ENCODE measurements at regions not wholly inside any gene's neighbourhood (a gene's known extent, or its start where the extent isn't known, plus 50 kb on each side); places are given as distances from the start of the nearest gene placed in this dataset.

- CTCF ChIA-PET (ENCODE audit: low intra/inter-chr PET ratio, low total read pairs), result no interaction called here
- in situ Hi-C loops (cut with HindIII; ENCODE audit: extremely low pct_ligation_motif_present, low pct_unique_long_range_greater_than_20kb), result no loop called here
- H3K4me3 ChIP-seq (replicated peaks in 1 of 3; ENCODE audit: insufficient read depth in 1 of 3, low read depth in 2 of 3, low read length in 3 of 3), result no peak overlapping the region
- TF ChIP-seq MEF2D (CRISPR knock-in tag; IDR thresholded peaks at IDR 0.05) (no peak), ZSCAN29 (CRISPR knock-in tag; conservative IDR thresholded peaks at IDR 0.05) (no peak), TEF (CRISPR knock-in tag; IDR thresholded peaks at IDR 0.05) (no peak), ZNF230 (CRISPR knock-in tag; IDR thresholded peaks at IDR 0.05) (no peak), ZIK1 (CRISPR knock-in tag; IDR thresholded peaks at IDR 0.05; ENCODE audit: borderline replicate concordance, low read depth) (no peak), ZSCAN25 (CRISPR knock-in tag; IDR thresholded peaks at IDR 0.05) (no peak), ZNF121 (CRISPR knock-in tag; IDR thresholded peaks at IDR 0.05) (no peak), ZNF280B (CRISPR knock-in tag; IDR thresholded peaks at IDR 0.05; ENCODE audit: borderline replicate concordance) (no peak), HDAC6 (IDR thresholded peaks at IDR 0.05; ENCODE audit: low read depth, low read length) (no peak), ZNF746 (CRISPR knock-in tag; IDR thresholded peaks at IDR 0.05) (no peak)
- TF ChIP-seq, protein P1, sequence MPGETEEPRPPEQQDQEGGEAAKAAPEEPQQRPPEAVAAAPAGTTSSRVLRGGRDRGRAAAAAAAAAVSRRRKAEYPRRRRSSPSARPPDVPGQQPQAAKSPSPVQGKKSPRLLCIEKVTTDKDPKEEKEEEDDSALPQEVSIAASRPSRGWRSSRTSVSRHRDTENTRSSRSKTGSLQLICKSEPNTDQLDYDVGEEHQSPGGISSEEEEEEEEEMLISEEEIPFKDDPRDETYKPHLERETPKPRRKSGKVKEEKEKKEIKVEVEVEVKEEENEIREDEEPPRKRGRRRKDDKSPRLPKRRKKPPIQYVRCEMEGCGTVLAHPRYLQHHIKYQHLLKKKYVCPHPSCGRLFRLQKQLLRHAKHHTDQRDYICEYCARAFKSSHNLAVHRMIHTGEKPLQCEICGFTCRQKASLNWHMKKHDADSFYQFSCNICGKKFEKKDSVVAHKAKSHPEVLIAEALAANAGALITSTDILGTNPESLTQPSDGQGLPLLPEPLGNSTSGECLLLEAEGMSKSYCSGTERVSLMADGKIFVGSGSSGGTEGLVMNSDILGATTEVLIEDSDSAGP (CRISPR knock-in tag; IDR thresholded peaks at IDR 0.05; ENCODE audit: borderline replicate concordance), result no peak
- TF ChIP-seq, protein P2, sequence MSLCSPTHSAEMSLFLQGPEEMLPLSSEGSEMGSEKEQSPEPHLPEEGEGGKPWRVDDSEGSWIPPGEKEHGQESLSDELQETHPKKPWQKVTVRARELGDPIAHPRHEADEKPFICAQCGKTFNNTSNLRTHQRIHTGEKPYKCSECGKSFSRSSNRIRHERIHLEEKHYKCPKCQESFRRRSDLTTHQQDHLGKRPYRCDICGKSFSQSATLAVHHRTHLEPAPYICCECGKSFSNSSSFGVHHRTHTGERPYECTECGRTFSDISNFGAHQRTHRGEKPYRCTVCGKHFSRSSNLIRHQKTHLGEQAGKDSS (CRISPR knock-in tag; IDR thresholded peaks at IDR 0.05; ENCODE audit: borderline replicate concordance, low read depth), result no peak
- TF ChIP-seq, protein P3, sequence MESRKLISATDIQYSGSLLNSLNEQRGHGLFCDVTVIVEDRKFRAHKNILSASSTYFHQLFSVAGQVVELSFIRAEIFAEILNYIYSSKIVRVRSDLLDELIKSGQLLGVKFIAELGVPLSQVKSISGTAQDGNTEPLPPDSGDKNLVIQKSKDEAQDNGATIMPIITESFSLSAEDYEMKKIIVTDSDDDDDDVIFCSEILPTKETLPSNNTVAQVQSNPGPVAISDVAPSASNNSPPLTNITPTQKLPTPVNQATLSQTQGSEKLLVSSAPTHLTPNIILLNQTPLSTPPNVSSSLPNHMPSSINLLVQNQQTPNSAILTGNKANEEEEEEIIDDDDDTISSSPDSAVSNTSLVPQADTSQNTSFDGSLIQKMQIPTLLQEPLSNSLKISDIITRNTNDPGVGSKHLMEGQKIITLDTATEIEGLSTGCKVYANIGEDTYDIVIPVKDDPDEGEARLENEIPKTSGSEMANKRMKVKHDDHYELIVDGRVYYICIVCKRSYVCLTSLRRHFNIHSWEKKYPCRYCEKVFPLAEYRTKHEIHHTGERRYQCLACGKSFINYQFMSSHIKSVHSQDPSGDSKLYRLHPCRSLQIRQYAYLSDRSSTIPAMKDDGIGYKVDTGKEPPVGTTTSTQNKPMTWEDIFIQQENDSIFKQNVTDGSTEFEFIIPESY (CRISPR knock-in tag; IDR thresholded peaks at IDR 0.05), result no peak
Measured at GRCh38 chr7:124284937-124285336, 252.1 kb upstream of the TMEM229A start.

More at GRCh38 chr7:124284937-124285336, 252.1 kb upstream of the TMEM229A start:
- WGBS (ENCODE audit: low lambda C conversion rate), result 0% methylated on average over 1 of the region's 1 CpG
- FAIRE-seq (no peak), DNase-seq (ENCODE audit: low spot score) (no peak), ATAC-seq (no peak)
- H3K4me2 ChIP-seq (ENCODE audit: low read depth, low read length), result no peak overlapping the region
- no peaks in the 10 kb centered on the region for H4K20me1 ChIP-seq (ENCODE audit: insufficient read depth, low read length)
- intact Hi-C loops (cut with micrococcal nuclease; ENCODE audit: unreplicated experiment), result no loop called here
- H3K27me3 ChIP-seq (ENCODE audit: control insufficient read depth in 1 of 2, insufficient read depth in 2 of 2, low read length in 2 of 2), result no peaks in the 10 kb centered on the region; a peak in 1 of 5 replicates
- no peaks in the 10 kb centered on the region for H3K4me1 ChIP-seq (ENCODE audit: insufficient read depth, low read length)
- BruUV-seq (replicated peaks), result no TSS peak
- no peak overlapping the region for H3K9ac ChIP-seq (ENCODE audit: insufficient read depth, low read depth, low read length)
- no peaks in the 10 kb centered on the region for H3K79me2 ChIP-seq (ENCODE audit: insufficient read depth, low read length)
- H3K36me3 ChIP-seq (replicated peaks in 1 of 2; ENCODE audit: control insufficient read depth in 1 of 2, insufficient read depth in 2 of 2, low read length in 2 of 2), result no peaks in the 10 kb centered on the region
- no peak overlapping the region for H2AFZ ChIP-seq (ENCODE audit: low read length)
- no peak overlapping the region for H3K27ac ChIP-seq (ENCODE audit: extremely low read length, insufficient read depth, low read length)
- POLR2A ChIA-PET, result no interaction called here
- no peaks in the 10 kb centered on the region for H3K9me3 ChIP-seq (ENCODE audit: low read length)
